Stimulated activated CD4-positive, alpha-beta T cell treated with anti-CD3 and anti-CD28 coated beads, Interleukin-2, amount 100 ng/mL, for 24 hours (primary cell): ENCODE measurements at regions not wholly inside any gene's neighbourhood (a gene's known extent, or its start where the extent isn't known, plus 50 kb on each side); places are given as distances from the start of the nearest gene placed in this dataset.

Experiments used
- DNase-seq, 2 donors: peaks; one replicate each; pipeline ENCODE4 v3.0.0-alpha.2; 2020

DNA sequence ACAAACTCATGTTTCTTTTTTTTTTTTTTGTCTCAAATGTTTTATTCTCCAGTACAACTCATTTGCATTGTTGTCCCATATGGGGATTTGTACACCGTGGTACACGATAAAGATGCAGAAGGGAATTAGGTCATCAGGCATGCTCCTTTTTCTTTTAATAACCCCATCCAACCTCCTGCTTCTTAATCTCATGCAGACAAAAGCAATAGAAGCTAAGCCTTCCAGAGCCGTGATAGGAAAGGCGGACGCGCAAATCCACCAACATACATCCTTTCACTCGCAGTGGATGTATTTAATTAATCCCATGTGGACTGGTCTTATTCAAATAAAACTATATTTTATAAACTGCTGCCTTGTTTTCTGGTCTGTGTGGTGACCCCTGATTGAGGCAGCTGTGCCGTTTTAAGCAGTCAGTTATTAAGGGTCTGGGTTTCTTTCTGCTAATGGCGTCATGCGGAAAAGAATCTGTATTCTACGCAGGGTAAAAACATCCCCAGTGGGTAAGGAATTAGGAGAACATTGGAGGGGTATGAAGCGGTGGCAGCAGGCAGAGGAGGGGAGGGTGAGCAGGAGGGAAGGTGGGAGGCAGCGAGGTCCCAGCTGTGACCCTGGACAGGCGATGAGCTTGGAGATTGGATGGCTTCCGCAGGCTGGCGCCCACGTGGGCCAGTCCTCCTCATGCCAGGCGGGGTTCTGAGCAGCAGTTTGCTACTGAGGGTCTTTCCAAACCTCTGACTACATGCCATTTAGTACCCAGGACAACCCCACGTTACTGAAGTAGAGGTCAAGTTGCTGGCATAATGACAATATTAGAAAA is 172.8 kb downstream of the LINC00237 start:
- DNase-seq = no peak

DNA sequence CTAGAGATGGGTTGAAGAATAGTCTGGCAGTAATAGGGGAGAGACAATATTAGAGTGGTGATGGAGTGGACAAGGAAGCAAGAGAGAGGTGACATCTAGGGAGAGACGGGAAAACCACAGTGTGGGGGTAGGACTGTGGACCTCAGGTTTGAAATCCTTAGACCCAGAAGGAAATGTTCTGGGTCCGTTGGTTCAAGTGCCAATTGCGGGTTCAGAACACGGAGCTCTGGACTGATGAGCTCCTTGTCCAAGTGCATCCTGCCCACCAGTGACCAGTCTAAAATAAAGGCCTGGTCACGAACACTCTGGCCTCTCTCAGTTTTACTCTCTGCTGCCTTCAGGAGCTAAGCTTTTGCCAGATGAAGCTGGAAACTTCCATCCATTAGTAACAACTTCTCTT is 174.0 kb downstream of the LINC00237 start:
- DNase-seq = no peak

DNA sequence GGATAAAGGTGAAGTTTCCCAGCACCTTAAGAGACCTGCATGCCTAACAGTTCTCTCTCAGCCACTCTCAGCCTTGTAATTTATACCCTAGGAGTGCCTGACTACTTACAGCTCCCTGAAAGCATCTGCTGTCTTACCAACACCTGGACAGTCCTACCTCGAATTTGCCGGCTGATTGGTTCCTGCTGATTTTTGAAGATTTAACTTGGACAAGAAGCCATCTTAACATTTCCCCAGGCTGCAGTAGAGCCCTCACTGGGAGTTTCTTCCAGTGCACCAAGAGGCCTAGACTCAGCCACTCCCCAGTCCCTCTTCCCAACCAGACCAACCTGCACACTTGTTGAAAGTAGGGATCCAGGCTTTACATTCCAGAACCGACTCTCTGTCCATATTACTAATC is 174.5 kb downstream of the LINC00237 start:
- DNase-seq = no peak

DNA sequence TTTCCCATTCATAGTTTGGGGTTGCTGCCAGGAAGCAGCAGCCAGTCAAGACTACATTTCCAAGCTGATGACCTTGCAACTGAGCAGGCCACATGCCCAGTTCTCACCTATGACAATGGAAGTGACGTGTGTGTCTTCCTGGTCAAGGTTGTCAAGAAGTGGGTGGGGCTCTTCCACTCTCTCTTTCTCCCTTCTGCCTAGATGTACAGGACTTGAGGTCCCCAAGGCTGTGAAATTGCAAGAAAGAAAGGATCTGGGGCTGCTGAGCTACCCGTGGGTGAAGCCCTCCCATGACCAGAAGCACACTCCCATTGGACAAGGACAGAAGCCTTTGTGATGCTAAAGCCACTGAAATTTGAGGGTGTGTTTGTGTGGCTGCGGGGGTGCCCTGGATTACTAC is 175.1 kb downstream of the LINC00237 start:
- no peak for DNase-seq

DNA sequence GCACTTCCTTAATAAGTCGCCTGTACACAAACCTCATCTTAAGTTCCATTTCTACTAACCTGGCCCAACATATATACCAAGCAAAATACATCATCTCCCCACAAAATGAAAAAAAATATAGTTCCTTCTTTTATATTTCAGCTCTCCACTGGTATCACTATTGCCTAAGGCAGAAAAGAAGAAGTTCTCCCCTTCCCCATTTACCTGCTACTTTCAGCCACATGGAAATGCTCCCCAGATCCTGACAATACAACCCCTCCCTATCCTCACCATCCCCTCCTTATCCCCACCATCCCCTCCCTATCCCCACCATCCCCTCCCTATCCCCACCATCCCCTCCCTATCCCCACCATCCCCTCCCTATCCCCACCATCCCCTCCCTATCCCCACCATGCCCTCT is 175.7 kb downstream of the LINC00237 start:
- no peak for DNase-seq

DNA sequence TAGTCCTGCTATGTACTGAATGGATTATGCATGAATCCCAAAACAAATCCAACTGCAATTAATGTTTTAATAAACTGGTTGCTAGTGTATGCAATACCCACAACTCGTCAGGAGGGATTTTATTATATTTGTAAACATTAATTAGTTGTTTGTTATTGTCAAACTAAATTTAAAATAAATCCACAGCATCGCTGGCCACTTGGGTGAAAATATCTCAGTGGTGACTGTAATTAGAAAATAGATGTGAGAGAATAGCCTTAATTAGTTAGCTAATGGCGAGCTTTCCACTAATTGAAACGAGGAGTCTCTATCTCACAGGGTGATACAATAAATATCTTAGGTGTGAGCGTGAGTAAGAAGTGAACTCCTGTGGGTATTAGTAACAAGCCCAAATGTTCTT is 176.8 kb downstream of the LINC00237 start:
- no peak for DNase-seq

DNA sequence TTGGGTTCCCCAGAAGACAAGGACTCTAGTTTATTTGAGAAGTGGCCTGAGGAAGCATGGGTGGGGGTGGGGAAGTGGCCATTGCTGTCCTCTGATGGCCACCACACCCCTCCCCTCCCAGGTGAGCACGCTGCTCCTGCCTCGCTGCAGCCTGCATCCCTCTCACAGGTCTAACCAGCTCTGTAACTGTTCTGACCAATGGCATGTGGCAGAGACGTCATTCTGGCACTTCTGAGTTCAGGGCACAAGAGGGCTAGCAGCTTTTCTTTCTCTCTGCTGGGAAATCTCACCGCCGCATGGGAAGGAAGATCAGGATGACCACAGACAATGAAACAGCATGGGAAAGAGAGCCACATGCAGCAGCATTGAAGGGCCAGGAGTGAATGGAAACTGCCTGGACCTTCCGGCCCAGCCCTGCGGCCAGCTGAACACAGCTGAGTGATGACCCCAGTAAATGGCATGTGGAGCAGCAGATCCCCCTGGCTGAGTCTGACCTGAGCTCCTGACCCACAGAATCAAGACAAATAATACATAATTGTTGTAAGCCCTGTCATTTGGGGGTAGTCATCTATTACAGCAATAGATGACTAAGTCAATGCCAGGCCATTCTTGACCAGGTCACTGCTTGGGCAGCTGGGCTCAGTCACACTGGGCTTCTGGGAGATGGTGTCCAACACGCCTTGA is 179.8 kb downstream of the LINC00237 start:
- no peak for DNase-seq

DNA sequence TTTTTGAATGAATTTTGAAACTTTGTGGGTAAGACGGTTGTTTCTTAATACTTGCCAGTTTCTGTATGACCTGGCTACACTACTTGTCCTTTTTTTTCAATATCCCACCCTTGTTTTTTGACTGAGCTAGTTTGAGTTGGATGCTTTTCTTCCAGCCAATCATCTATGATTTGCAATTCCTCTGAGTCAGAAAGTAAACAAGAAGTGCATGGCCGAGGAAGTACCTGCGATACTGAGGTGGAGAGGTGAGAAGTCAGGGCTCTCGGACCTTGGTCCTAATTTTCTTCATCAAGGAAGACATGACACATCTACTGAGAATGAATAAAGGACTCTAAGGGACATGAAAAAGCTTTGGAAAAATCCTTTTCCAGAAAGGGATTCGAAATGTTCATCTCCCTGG is 185.7 kb downstream of the LINC00237 start:
- DNase-seq = no peak

DNA sequence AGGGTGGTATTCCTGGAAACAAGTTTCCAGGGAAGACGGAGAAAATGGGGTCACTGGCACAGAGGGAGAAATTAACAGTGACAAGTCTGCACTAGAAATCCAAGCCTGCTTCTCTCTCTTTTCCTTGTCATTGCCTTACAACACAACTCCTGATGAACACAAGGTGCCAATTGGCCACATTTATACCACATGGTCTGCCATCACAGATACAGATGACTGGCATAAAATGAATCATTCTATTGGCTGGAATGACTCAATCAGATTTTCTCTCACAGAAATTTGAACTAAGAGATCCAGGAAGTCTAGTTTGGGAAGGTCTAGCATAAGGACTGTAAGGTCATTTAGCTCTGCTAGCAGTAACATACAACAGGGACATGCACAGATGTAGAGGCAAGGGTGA is 190.3 kb downstream of the LINC00237 start:
- DNase-seq = no peak

DNA sequence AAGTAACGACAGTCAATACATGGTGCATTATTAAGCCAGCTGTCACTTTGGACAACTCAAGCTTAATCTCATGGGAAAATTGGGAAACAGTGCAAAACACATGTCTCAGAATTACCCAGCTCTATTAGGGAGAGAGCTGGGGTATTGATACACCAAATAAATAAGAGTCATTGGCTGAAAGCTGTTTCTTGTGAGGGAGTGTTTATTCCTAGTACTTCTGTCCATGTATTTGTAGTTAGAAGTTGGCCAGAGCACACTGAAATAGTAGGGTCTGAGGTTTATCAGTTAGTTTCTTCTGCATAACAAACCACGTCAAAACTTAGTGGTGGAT is 192.0 kb upstream of the RALGAPA2 start:
- DNase-seq = no peak

DNA sequence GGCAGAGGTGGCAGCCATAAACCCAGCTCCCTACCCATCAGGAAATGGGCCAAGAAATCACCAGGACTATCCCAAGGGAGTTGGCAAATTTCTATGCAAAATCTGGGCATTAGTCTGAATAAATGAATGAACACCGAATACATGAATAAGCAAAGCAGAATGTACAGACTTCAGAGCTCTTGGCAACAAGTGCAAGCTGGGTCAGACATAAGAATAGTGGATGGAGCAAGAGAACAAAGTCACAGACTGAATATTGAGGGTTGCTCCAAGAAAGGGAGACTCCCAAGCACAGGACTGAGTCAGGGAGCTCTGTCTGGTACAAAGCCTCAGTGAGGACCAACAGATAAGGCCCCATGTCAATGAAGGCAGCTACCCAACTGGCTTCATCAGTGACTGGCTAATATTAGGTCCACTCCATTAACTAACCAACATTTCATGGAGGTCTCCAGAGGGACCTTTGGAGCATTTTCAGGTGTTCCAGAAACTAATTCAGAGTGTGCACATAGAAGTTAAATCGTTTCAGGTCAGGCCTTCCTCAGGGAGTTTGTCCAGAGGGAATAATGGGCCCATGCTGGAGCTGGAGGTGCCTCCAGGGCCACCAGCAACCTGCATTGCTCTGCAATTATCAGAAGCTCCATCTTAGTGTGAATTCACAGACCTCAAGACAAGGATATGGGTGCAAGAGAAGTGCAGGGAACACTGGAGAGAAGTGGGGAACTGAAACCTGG is 191.5 kb upstream of the RALGAPA2 start:
- no peak for DNase-seq

DNA sequence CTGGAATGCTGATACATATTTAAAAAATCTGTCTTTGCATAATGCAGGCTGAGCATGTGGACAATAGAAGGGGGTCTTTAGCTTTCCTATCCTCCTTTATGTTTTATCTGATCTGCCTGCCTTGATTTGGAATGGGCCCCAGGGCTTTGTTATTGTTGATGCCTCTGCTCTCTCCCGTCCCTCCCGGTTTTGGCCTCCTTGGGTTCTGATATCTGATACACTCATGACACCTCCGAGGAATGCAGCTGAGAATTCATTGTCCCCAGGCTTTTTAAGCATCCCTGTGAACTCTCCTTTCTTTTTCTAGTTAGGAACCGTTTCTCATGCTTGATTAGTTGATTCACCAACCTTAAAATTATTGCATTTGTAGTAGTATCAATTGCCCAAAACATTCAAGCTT is 185.5 kb upstream of the RALGAPA2 start:
- no peak for DNase-seq

DNA sequence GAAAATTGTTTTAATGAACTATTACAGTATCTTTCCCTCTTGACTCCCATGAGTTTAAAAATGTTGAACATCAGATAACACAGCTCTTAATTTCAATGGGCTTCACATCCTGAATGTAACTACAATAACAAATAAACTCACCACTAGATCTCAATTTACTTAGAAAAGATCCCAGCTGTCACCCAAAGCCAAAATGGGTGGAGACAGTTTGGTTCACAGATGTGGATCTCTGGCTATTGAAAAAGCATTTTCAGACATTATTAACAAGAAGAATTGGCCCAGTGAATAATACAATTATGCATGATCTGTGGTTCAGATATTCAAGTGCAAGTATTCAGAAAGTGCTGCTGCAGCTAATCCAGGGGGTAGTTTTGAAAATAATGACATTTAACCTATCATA is 184.7 kb upstream of the RALGAPA2 start:
- no peak for DNase-seq

DNA sequence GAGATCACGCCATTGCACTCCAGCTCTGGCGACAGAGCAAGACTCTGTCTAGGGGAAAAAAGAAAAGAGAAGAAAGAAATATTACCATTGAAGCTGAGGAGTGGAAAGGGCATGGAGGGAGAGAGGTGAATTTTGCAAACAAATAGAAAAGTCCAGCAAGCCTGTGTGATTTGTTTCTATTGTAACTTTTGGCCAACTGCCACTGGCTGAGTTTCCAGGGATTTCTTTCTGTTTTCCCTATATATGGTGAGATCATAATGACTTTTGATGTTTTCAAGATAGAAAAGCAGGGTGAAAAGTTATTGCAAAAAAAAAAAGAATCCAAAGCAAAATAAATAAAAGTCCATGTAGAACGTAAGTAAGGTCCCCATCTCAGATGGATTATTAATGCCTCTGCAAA is 184.2 kb upstream of the RALGAPA2 start:
- DNase-seq = no peak

DNA sequence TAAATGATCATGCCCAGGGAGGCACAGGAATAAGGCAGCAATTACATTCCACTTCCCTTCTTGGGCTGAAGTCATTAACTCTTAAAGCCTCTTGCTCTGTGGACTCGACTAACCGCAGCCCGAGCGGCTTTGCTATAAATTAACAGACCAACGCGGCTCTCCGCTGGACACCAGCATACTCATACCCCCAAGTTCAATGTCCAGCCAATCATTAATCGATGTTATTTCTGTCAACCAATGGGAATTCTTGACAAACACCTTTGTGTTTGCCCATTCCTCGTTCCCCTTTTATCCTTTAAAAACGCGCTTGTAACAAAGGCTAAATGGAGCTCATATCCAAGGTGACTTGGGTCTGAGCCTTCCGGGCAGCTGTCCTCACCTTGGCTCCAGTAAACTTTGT is 183.1 kb upstream of the RALGAPA2 start:
- DNase-seq = no peak

DNA sequence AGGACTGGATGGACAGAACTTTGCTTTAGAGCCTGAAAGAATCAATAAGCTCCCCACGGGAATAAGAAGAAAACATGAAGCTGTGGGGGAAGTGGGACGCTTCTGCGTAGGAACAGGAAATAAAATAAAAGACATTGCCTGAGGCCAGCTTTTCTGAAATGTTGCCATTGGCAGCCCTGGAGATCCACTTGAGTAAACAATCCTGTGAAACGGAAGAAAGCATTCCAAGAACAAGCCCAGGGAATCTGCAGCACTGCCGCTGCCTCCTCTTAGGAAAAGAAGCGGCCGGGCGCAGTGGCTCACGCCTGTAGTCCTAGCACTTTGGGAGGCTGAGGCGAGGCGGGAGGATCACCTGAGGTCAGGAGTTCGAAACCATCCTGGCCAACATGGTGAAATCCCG is 182.3 kb upstream of the RALGAPA2 start:
- DNase-seq = no peak

DNA sequence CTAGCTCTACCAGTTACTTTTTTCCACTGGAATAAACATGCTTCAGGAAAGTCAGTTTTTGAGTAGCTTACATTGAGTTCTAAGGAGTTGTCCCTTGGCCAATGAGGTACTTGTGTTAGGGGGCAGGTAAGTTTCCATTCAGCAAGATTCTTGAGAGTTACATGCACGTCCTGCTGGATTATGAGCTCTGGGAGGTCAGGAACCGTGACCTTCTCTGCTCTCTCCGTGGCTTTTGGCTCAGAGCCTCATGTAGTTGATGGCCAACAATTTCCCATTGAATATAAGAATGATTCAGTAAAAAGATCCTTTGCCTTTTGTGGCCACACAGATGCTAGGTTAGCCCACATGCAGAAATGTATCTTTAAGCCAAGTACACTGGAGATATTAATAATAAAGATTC is 181.8 kb upstream of the RALGAPA2 start:
- DNase-seq = no peak

DNA sequence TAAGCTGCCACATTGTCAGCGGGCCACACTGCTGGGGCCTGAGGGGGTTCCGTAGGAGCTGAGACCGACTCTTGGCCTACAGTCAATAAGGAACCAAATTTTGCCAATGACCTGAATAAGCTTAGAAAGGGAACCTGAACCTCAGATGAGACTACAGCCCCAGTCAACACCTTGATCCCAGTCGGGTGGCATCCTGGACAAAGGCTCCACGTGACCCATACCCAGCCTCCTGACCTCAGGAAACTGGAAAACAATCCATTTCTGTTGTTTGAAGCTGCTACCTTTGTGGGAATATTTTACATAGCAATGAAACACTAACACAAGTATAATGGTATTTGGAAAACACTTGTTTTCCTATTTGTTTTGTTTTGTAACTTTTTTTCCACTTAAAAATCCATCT is 179.9 kb upstream of the RALGAPA2 start:
- no peak for DNase-seq

DNA sequence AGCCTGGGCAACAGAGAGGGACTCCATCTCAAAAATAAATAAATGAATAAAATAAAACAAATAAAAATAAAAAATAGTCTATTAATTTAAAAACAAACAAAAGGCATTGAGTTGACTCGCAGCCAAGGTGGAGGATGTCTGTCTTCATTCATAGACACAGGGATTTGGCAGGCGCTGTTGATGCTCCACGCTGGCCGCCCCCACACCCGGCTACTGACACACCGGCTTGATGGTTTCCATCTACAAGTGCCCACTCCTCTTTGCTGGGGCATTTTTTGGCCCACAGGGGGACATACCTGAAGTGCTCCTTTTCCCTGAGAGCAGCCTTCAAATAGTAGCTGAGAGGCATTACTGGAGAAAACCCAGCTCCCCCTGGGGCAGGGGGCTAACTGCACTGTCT is 178.3 kb upstream of the RALGAPA2 start:
- no peak for DNase-seq

DNA sequence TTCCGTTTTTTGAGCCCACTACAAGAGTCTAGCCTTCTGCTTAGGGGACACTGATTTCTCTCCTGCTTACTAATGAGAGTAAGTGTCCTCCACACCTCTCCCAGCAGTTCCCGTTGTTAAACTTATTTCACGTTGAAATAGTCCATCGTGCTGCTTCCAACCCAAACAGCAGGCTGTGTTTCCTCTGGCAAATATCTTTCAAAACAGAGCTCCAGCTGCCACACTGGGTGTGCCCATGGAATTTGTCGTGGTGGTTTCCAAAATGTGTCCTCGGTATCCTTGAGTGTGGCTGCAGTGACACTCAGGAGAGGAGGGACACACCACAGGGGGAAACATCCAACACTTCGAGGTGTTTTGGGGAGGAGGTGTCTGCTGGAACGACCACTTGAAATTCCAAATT is 176.5 kb upstream of the RALGAPA2 start:
- DNase-seq = no peak

DNA sequence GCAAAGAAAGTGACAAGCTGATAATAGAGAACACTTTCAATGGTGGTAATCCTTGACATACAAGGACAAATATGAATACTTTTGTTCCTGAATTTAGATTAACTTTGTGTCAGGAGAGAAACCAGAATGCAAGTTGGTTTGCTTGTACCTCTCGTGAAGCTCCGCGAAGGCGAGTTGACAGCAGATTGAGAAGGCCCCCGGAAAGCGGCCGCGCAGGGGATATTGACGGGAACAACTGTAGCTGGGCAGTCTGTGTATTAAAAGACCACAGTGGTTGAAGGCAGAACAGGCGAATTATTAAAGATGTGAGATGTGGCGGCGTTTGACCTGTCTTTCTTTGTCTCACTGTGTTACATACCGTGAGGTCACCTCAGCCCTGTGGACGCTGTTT is 175.8 kb upstream of the RALGAPA2 start:
- no peak for DNase-seq

DNA sequence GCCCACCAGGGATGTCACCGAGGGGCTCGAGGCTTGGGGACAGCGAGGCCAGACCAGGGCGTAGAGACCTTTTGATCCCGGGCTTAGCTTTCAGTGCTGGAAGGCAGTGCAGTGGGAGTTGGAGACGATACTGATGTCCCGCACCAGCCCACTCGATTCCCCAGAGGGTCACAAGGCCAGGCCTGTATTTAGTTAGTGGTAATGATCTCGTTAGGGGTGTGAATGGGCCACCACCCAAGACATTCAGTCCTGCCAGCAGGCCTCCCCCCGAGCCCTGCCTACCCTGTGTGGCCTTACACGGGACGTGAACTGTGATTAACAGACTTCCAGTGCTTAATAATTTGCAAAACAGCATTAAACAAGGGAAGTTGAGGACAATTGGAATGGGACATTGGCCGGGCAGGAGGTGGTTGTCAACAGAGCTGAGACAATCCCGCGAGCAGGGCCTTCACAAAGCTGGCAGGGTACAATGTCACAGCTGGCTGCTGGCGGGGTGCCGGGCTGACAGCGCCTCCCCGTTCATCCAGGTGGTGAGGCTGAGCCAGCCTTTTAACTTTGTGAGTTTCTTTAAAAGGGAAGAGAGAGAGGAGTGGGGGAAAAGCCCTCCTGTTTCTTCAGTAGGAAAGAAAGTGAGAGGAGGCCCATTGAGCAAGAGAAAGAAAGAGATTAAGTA is 175.3 kb upstream of the RALGAPA2 start:
- no peak for DNase-seq

DNA sequence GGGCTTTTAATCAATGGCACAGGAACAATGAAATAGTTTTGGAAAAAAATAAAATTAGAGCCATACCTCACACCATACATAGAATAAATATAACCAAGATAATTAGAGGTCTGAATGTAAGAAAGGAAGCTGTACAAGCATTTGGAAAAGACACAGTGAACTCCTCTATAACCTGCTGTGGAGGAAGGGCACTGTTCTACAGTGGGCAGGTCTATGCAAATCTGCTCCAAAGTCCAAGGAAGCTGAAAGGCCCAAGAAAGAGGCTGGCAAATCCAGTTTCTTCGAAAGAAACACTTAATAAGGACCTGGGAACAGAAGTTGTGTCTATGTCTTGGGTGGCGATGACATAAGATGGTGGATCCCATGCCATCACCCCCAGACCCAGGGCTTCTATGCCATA is 169.4 kb upstream of the RALGAPA2 start:
- DNase-seq = no peak

DNA sequence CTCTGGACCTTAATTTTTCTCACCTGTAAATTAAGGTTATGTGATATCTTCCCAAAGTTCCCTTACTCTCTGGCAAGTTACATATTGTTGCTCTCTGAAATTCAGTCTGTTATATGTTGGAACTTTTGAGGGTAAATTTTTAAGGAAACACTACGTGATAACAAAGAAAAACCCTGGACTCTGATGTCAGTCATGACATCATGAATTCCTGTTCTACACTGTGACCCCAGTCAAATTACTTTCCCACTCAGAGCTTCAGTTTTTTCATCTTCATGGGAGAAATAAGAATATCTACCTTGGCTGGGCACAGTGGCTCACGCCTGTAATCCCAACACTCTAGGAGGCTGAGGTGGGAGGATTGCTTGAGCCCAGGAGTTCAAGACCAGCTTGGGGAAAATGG is 164.6 kb upstream of the RALGAPA2 start:
- no peak for DNase-seq
